GM12892 (cell line): ENCODE measurements at regions not wholly inside any gene's neighbourhood (a gene's known extent, or its start where the extent isn't known, plus 50 kb on each side); places are given as distances from the start of the nearest gene placed in this dataset.

Experiments used
- POLR2A ChIP-seq: IDR thresholded peaks from 2 replicates; pipeline ENCODE4 v1.6.1; 2011; ENCODE audit warnings: low read depth, low read length, control low read depth
- POLR2AphosphoS5 ChIP-seq: IDR thresholded peaks from 2 replicates; pipeline ENCODE4 v1.6.1; 2011; ENCODE audit warnings: low read depth, low read length, control low read depth

GRCh38 chr2:206869824-206870495 is 69.4 kb upstream of the CPO start:
- no peak for TF ChIP-seq POLR2A
- TF ChIP-seq POLR2AphosphoS5, result no peak
